SH-SY5Y (cell line): ENCODE measurements at regions not wholly inside any gene's neighbourhood (a gene's known extent, or its start where the extent isn't known, plus 50 kb on each side); places are given as distances from the start of the nearest gene placed in this dataset.

Experiments
- GATA2 ChIP-seq: IDR thresholded peaks from 2 replicates; pipeline ENCODE4 v1.6.1; 2011; ENCODE audit warnings: mild to moderate bottlenecking, low read depth, low read length
- GATA3 ChIP-seq: IDR thresholded peaks from 2 replicates; pipeline ENCODE4 v1.6.1; 2011; ENCODE audit warnings: low read depth, mild to moderate bottlenecking, low read length, moderate library complexity

DNA sequence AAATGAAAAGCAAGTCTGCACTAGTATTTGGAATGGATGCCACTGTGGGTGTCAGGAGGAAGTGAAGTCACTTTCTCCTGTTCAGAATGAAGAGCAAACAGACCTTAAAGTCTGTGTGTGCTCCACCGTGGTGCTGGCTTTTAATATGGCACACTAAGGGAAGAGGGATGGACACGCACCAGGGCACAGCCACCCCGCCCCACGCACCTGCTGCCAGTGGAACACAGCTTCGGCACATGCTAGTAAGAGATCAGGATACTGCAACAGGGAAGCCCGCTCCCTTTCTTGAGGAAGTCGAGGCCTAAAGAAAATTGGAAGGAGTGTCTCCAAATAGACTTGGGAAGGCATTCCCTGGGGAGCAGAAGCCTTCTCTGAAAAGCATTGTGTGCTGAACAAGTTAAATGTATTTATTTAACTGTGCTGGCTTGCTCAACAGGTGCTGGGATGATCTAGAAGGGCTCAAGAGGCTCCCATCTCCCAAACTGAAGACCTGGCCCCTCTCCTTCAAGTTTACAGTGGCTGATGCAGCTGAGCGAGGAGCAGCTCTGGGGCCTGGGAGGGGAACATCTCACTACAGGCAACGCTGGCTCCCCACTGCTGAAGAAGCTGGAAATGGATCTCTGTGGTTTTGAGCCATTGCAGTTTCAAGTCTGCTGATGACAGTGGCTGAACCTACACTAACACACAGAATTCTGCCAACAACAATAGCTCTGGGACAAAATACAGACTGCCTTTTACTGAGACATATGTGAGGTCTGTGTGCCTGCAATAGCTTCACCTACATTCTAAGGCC lies 504.6 kb upstream of the B3GAT1 start:
- TF ChIP-seq GATA3 (no peak), GATA2 (no peak)

DNA sequence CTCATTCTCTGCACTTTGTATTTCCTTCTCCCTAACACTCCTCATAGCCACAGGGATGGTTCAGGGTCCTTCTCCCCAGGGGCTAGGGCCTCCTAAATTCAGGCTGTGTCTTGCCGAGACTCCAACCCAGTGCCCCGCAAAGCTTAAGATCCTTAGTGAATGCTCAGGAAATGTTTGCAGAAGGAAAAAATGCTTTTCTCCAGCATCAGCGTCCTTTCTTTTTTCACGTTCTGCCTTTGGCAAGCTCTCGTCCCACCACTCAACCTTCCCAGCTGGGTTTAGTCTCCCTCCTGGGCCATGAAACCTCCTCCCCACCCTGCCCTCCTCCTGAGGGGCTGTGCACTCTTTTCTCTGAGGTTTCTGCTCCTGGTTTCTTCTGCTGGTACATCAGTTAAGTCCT lies 503.8 kb upstream of the B3GAT1 start:
- TF ChIP-seq GATA3 = no peak
- TF ChIP-seq GATA2 = no peak

DNA sequence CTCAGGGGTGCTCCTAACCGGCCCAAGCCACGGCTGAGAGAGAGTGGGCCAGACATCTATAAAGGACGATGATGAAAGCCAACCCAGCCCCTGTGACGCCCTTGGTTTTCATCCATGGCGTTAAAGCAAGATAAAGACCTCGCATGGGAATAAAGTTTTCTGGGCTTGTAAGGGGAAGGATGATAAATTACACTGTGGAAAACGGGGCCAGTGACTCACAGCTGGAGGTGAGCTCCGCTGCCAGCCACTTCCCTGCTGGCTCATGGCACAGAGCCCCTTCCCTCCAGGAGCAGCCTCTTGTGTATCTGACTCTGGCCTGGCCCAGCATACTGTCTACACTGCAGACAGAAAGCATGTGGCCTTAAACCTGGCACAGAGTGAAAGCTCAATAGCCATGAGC lies 503.2 kb upstream of the B3GAT1 start:
- TF ChIP-seq GATA2 = no peak
- TF ChIP-seq GATA3 = no peak

GRCh38 chr11:134913999-134914590 lies 502.1 kb upstream of the B3GAT1 start:
- no peak for TF ChIP-seq GATA3
- no peak for TF ChIP-seq GATA2

DNA sequence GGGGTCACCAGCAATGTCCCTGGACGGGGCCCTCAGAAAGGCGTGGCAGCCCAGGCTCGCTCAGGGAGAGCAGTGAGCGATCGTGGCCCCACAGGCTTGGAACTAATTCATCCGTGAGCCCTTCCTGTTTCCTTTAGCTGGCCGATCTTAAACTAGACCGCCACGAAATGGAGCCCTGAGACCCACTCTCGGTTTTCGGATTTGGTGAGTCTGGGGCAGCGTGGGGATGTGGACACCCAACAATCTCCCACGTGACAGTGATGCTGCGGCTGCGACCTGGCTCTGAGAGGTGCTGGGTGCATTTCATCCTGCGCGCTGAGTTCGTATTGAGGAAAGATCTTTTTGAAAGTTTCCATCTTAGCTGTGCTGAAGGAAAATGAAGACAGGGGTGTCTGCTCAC lies 501.3 kb upstream of the B3GAT1 start:
- TF ChIP-seq GATA2 (no peak), GATA3 (no peak)

DNA sequence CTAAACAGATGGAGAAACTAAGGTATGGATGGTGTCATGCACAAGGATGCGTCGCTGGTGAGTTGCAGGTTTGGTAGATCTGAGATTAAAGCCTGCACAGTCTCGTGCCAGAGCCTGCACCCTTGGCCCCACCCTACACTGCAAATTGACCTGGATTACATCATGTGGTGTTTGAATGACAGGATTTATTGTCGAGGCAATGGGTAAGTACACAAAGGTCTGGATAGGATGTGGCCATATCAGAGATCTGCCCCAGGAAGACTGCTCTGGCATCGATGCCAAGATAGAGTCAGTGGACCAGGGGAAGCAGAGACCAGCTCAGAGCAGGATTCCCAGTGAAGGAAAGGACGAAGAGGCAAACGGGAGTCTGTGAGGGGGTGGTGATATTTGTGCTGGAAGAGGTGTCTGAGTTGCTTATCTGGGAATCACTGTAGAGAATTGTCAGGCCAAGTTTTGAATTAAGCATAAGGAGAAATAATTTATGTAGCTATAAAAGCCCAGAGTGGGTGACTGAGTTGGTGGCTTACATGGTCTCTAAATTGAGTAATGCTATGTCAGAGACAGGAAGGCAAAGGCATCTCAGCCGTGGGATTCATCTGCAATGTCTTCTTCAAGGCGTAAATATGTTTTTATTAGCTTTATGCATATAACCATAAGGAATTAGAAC lies 499.6 kb upstream of the B3GAT1 start:
- TF ChIP-seq GATA2 (peak; percentile 94), GATA3 (peak; percentile 63; the same call in 1 of the 2 replicates)

DNA sequence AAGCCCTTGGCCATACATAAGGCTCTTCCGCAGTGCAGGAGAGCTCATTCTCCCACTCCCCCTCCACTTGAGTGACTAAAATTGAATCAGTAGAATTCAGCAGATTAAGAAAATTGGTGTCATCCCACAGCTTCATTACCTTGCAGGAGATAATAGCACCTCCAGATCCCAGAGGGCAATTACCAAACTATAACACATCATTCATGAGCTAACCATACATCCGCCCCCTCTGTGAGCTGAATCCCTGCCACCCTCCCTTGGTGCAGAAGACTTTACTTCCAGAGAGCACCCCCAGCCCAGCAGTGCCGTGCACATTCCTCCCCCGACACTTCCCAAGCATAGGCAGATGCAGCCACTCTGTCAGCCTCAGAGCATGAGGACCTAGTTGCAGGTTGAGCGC lies 496.5 kb upstream of the B3GAT1 start:
- TF ChIP-seq GATA2 (no peak), GATA3 (no peak)

DNA sequence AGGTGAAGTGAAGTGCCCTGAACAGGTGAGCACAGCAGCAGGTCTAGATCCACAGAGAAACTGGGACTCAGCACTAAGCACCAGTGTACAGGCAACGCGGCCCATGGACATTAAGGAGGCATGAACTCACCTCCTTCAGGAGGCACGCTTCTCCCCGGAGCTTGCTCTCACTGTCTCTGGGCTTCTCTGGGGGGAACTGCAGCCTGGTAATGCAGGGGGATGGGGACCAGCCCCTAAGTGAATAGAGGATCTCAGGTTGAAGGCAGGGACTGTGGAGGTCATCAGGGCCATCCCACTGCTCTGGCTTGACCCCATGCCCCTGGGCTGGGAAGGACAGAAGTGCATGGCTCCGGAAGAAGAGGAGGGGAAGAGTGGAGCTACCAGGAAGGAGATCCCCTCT lies 495.6 kb upstream of the B3GAT1 start:
- TF ChIP-seq GATA2 (no peak), GATA3 (no peak)

DNA sequence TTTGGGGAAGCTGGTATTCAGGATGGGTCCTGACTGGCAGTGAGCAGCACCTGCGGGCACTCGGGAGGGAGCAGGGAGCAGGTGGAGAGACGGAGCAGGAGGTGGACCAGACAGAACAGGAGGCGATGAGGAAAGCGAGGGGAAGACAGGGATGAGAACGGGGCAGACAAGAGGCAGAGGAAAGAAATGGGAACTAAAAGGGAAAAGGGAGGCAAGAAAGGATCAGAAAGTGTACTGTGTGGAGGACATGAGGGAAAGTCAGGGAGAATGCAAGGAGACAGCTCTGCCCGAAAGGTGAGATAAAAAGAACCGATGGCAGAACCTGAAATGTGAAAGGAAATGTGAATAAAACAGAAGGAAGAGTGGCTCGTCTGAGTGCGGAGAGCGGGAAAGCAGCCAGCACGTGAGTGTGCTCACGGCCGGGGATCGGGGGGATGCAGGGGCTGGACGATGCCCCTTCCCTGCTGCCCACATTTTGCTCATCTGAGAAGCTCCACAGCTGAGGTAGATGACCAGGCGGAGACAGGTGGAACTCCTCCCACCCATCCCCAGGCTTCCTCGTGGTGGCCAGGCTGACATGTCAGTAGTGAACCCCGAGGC lies 494.4 kb upstream of the B3GAT1 start:
- TF ChIP-seq GATA2 (no peak), GATA3 (no peak)

DNA sequence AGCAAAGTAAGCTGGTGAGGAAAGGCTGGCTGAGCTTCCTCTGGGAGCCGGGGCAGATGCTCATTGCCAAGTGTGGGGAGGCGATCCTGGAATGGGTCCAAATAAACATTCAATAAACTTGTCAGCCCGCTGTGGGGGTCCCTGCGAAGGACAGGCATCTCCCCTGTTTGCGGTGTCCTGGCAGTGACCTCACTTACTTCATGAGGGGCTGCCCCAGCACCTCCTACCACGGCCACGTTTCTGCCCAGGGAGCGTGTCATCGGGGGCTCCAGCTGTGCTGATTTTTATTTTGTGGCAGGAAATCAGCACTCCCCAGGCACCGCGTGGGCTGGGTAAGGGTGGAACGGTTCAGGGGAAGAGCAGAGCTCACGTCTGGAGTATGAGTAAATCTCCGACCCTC lies 493.9 kb upstream of the B3GAT1 start:
- TF ChIP-seq GATA3 = no peak
- no peak for TF ChIP-seq GATA2

DNA sequence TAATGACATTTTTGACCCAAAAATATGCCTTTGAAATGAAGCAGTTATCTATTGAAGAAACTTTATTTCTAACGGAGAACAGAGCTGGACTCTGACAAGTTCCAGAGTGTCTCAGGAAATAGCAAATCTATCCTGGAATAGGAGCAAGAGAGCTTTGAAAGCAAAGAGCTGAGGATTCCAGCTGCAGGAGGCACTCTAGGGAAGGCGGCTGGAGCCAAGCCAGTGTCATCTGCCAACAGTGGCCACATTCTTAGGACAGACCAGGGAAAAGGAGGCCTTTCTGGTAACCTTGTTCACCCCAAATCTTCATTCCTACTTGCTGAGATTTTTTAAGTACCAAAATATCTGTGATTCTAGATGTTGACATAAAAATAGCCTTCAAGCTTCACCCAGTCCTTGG lies 493.5 kb upstream of the B3GAT1 start:
- TF ChIP-seq GATA2 = no peak
- no peak for TF ChIP-seq GATA3

- TF ChIP-seq GATA2 (no peak), GATA3 (no peak)
Measured at GRCh38 chr11:134904103-134904790, 492.2 kb upstream of the B3GAT1 start.

DNA sequence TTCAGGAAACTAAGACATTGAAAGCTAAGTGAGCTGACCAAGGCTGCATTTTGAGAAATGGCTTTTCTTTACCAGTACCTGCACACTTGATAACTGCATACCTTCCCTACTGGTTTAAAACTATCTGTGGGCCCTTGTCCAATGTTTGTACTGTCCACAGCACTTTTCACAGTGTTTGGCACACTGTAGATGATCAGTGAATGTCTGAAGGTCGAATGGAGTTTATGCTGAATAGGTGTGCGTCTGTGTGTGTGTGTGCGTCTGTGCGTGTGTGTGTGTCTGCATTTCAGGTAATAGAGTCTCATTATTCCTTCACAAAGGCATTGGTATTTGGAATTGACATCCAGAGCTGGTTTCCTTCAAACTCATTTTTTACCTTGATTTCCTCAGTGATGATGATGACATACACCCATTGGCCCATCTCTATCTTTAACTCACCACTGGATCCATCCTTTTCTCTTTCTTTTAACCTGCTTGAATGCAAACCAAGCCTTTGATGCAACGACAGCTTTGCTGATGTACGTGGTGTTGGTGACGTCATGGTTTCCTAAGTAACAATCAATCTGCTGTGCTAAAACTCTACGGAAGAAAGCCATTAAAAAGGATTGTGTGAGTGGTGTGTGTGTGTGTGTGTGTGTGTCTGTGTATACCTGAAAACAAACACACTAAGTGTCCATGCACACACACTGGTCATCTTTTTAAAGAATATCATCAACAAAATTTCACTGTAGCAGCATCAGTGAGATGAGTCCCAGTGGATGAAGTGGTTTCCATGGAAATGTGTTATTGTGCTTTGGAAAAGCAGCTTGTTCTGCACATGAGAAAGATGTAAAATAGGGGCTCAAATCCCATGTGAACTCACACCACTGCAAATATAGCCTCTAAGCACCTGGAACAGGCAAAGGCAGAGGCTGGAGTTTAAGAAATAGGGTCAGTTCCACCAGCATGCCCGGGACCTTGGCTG lies 490.2 kb upstream of the B3GAT1 start:
- TF ChIP-seq GATA2 (no peak), GATA3 (no peak)

- TF ChIP-seq GATA3 = no peak
- TF ChIP-seq GATA2 = no peak
Measured at GRCh38 chr11:134901542-134901941, 489.5 kb upstream of the B3GAT1 start.
